ENCODE measurements at regions not wholly inside any gene's neighbourhood (a gene's known extent, or its start where the extent isn't known, plus 50 kb on each side); places are given as distances from the start of the nearest gene placed in this dataset.
"Not testable (repeated sequence)": the region's sequence is repeated elsewhere in the genome, so short reads cannot be mapped to it uniquely, and the experiment has no call there.

GRCh38 chr1:94660994-94661393, 119.4 kb upstream of the F3 start:
- DNase-seq (no peak), ATAC-seq (no peak)
- no peaks in the 10 kb centered on the region for H3K9me3 Mint-ChIP-seq
- no peaks in the 10 kb centered on the region for H3K4me1 Mint-ChIP-seq (ENCODE audit: low read depth)
- H3K4me3 Mint-ChIP-seq: no peak overlapping the region
- peaks cover 2% of the 10 kb centered on the region for H3K27me3 Mint-ChIP-seq (ENCODE audit: low read depth)
- no peaks in the 10 kb centered on the region for H3K36me3 Mint-ChIP-seq (ENCODE audit: insufficient read depth)

GRCh38 chr1:94660258-94660657, 118.7 kb upstream of the F3 start:
- DNase-seq (no peak), ATAC-seq (no peak)
- Mint-ChIP-seq H3K36me3 (ENCODE audit: insufficient read depth) (no peaks in the 10 kb centered on the region), H3K9me3 (no peaks in the 10 kb centered on the region), H3K4me1 (ENCODE audit: low read depth) (no peaks in the 10 kb centered on the region), H3K4me3 (no peak overlapping the region), H3K27me3 (ENCODE audit: low read depth) (peaks cover 2% of the 10 kb centered on the region)

- ATAC-seq: not testable (repeated sequence)
Observed at GRCh38 chr1:94659202-94659601, 117.6 kb upstream of the F3 start.

GRCh38 chr1:94658221-94658620, 116.7 kb upstream of the F3 start:
- peaks cover 2% of the 10 kb centered on the region for H3K27me3 Mint-ChIP-seq (ENCODE audit: low read depth)
- H3K4me1 Mint-ChIP-seq (ENCODE audit: low read depth): no peaks in the 10 kb centered on the region
- H3K9me3 Mint-ChIP-seq: no peaks in the 10 kb centered on the region
- ATAC-seq (no peak), DNase-seq (no peak)
- no peak overlapping the region for H3K4me3 Mint-ChIP-seq
- H3K36me3 Mint-ChIP-seq (ENCODE audit: insufficient read depth): no peaks in the 10 kb centered on the region

More at GRCh38 chr1:94659202-94659601, 117.6 kb upstream of the F3 start:
- not testable (repeated sequence) for H3K9me3 Mint-ChIP-seq; H3K36me3 Mint-ChIP-seq (ENCODE audit: insufficient read depth); H3K27me3 Mint-ChIP-seq (ENCODE audit: low read depth); H3K4me3 Mint-ChIP-seq; DNase-seq; H3K4me1 Mint-ChIP-seq (ENCODE audit: low read depth)

GRCh38 chr1:94657776-94658175, 116.2 kb upstream of the F3 start:
- H3K9me3 Mint-ChIP-seq: not testable (repeated sequence)

GRCh38 chr1:94656967-94657366, 115.4 kb upstream of the F3 start:
- Mint-ChIP-seq H3K27me3 (ENCODE audit: low read depth) (peaks cover 2% of the 10 kb centered on the region), H3K4me1 (ENCODE audit: low read depth) (no peaks in the 10 kb centered on the region), H3K9me3 (no peaks in the 10 kb centered on the region), H3K4me3 (no peak overlapping the region), H3K36me3 (ENCODE audit: insufficient read depth) (no peaks in the 10 kb centered on the region)
- ATAC-seq (no peak), DNase-seq (no peak)

More at GRCh38 chr1:94657776-94658175, 116.2 kb upstream of the F3 start:
- H3K4me1 Mint-ChIP-seq (ENCODE audit: low read depth); DNase-seq; H3K36me3 Mint-ChIP-seq (ENCODE audit: insufficient read depth); ATAC-seq; H3K27me3 Mint-ChIP-seq (ENCODE audit: low read depth); H3K4me3 Mint-ChIP-seq: not testable (repeated sequence)

GRCh38 chr1:94654919-94655318, 113.4 kb upstream of the F3 start:
- no peak for ATAC-seq
- H3K4me1 Mint-ChIP-seq (ENCODE audit: low read depth): no peaks in the 10 kb centered on the region
- no peak overlapping the region for H3K4me3 Mint-ChIP-seq
- no peak for DNase-seq
- no peaks in the 10 kb centered on the region for H3K36me3 Mint-ChIP-seq (ENCODE audit: insufficient read depth)
- no peaks in the 10 kb centered on the region for H3K9me3 Mint-ChIP-seq
- peaks cover 2% of the 10 kb centered on the region for H3K27me3 Mint-ChIP-seq (ENCODE audit: low read depth)

GRCh38 chr1:94654459-94654858, 112.9 kb upstream of the F3 start:
- Mint-ChIP-seq H3K4me1 (ENCODE audit: low read depth) (no peaks in the 10 kb centered on the region), H3K4me3 (no peak overlapping the region), H3K9me3 (no peaks in the 10 kb centered on the region), H3K27me3 (ENCODE audit: low read depth) (no peaks in the 10 kb centered on the region), H3K36me3 (ENCODE audit: insufficient read depth) (no peaks in the 10 kb centered on the region)
- DNase-seq (no peak), ATAC-seq (no peak)

GRCh38 chr1:94654031-94654430, 112.5 kb upstream of the F3 start:
- ATAC-seq (no peak), DNase-seq (no peak)
- Mint-ChIP-seq H3K36me3 (ENCODE audit: insufficient read depth) (no peaks in the 10 kb centered on the region), H3K4me1 (ENCODE audit: low read depth) (no peaks in the 10 kb centered on the region), H3K4me3 (no peak overlapping the region), H3K9me3 (no peaks in the 10 kb centered on the region), H3K27me3 (ENCODE audit: low read depth) (no peaks in the 10 kb centered on the region)

- DNase-seq (no peak), ATAC-seq (no peak)
- Mint-ChIP-seq H3K4me3 (no peak overlapping the region), H3K4me1 (ENCODE audit: low read depth) (no peaks in the 10 kb centered on the region), H3K27me3 (ENCODE audit: low read depth) (no peaks in the 10 kb centered on the region), H3K9me3 (no peaks in the 10 kb centered on the region), H3K36me3 (ENCODE audit: insufficient read depth) (no peaks in the 10 kb centered on the region)
Observed at GRCh38 chr1:94653454-94653853, 111.9 kb upstream of the F3 start.

- no peak for ATAC-seq
- Mint-ChIP-seq H3K36me3 (ENCODE audit: insufficient read depth) (no peaks in the 10 kb centered on the region), H3K4me1 (ENCODE audit: low read depth) (no peaks in the 10 kb centered on the region), H3K27me3 (ENCODE audit: low read depth) (peaks cover 3% of the 10 kb centered on the region), H3K9me3 (no peaks in the 10 kb centered on the region), H3K4me3 (no peak overlapping the region)
- DNase-seq: no peak
Observed at GRCh38 chr1:94651076-94651475, 109.5 kb upstream of the F3 start.

- no peak for ATAC-seq
- Mint-ChIP-seq H3K36me3 (ENCODE audit: insufficient read depth) (no peaks in the 10 kb centered on the region), H3K9me3 (no peaks in the 10 kb centered on the region), H3K4me1 (ENCODE audit: low read depth) (no peaks in the 10 kb centered on the region), H3K4me3 (no peak overlapping the region), H3K27me3 (ENCODE audit: low read depth) (peaks cover 3% of the 10 kb centered on the region)
- DNase-seq: no peak
Observed at GRCh38 chr1:94650301-94650700, 108.7 kb upstream of the F3 start.

GRCh38 chr1:94648225-94649007, 106.9 kb upstream of the F3 start:
- no peak for DNase-seq
- Mint-ChIP-seq H3K27me3 (ENCODE audit: low read depth) (peaks cover 3% of the 10 kb centered on the region), H3K36me3 (ENCODE audit: insufficient read depth) (no peaks in the 10 kb centered on the region), H3K4me1 (ENCODE audit: low read depth) (no peaks in the 10 kb centered on the region), H3K9me3 (no peaks in the 10 kb centered on the region), H3K4me3 (no peak overlapping the region)
- no peak for ATAC-seq

GRCh38 chr1:94646786-94647555, 105.4 kb upstream of the F3 start:
- ATAC-seq: no peak
- Mint-ChIP-seq H3K4me3 (no peak overlapping the region), H3K36me3 (ENCODE audit: insufficient read depth) (no peaks in the 10 kb centered on the region), H3K27me3 (ENCODE audit: low read depth) (peaks cover 3% of the 10 kb centered on the region), H3K4me1 (ENCODE audit: low read depth) (no peaks in the 10 kb centered on the region), H3K9me3 (no peaks in the 10 kb centered on the region)
- DNase-seq: no peak

- DNase-seq: no peak
- H3K4me1 Mint-ChIP-seq (ENCODE audit: low read depth): no peaks in the 10 kb centered on the region
- no peaks in the 10 kb centered on the region for H3K9me3 Mint-ChIP-seq
- peaks cover 3% of the 10 kb centered on the region for H3K27me3 Mint-ChIP-seq (ENCODE audit: low read depth)
- no peaks in the 10 kb centered on the region for H3K36me3 Mint-ChIP-seq (ENCODE audit: insufficient read depth)
- H3K4me3 Mint-ChIP-seq: no peak overlapping the region
- no peak for ATAC-seq
Observed at GRCh38 chr1:94646141-94646643, 104.6 kb upstream of the F3 start.
